Pancreas (tissue), 10 donors: ENCODE measurements at regions not wholly inside any gene's neighbourhood (a gene's known extent, or its start where the extent isn't known, plus 50 kb on each side); places are given as distances from the start of the nearest gene placed in this dataset.
A peak's percentile ranks its signal among the peaks of the same experiment; 100 is the strongest.
"Not testable (repeated sequence)": the region's sequence is repeated elsewhere in the genome, so short reads cannot be mapped to it uniquely, and the experiment has no call there.

ENCODE experiments used
- ATAC-seq, 4 donors: fragments of 200-7000 bp; cut with Tn5 transposase; one replicate each; pipeline versions ENCODE4 v1.8.0 to v1.9.1; 2020; ENCODE audit warnings: mild to moderate bottlenecking in 4 of 4, moderate library complexity in 4 of 4
- DNase-seq, 6 donors: peaks; one replicate each; pipeline ENCODE4 v3.0.0-alpha.2; 2020
- FAIRE-seq: peaks from 2 replicates; lab custom pipeline; 2012; peaks lifted over from hg19 to GRCh38; lab: Jason Lieb, UNC
- H3K27ac ChIP-seq, 4 donors: fragments of 200-600 bp; sonication (generic); 1 replicate in 3 of 4; 2 replicates in 1 of 4; pipeline versions ENCODE4 v1.5.0 to v1.8.0; 2020
- H3K27me3 ChIP-seq, 4 donors: fragments of 200-600 bp; one replicate each; pipeline ENCODE4 v1.8.0; 2021
- H3K36me3 ChIP-seq, 3 donors: fragments of 200-600 bp; sonication (generic) in 1 of 3; one replicate each; pipeline versions ENCODE4 v1.5.0 to v1.8.0; 2020 to 2021
- H3K4me1 ChIP-seq, 3 donors: fragments of 200-600 bp; one replicate each; pipeline ENCODE4 v1.8.0; 2021
- H3K4me3 ChIP-seq, 4 donors: fragments of 200-600 bp; sonication (generic) in 2 of 4; one replicate each; pipeline versions ENCODE4 v1.5.0 to v1.8.0; 2020 to 2021
- H3K9me3 ChIP-seq, 4 donors: fragments of 200-600 bp; one replicate each; pipeline ENCODE4 v1.8.0; 2021
- WGBS, 2 donors: extraction: QIAGEN DNeasy Blood & Tissue Kit; methylation state at CpG; one replicate each; pipeline ENCODE4 v1.1.7; 2013; 5-methylcytosine and 5-hydroxymethylcytosine counted together
- intact Hi-C, 3 donors: fragments of 100-400 bp; cut with DNase I; formaldehyde crosslinking; loops; one replicate each; pipeline versions ENCODE4 v1.11.1 to v1.14.2; 2022
- TF ChIP-seq, protein P1 (sequence below), 4 donors: fragments of 200-600 bp; sonication (generic) in 3 of 4; IDR thresholded peaks; one replicate each; pipeline versions ENCODE4 v1.5.0 to v1.8.0; 2021; ENCODE audit warnings: antibody characterized with exemption in 4 of 4
- donor health status: healthy with polysubstance abuse.
- donor health status: DM: no; HTN: no; CAD: no; lungs with moderate emphysema.
- donor health status: DM: no; HTN: no; CAD: no.
- donor health status: control.
- donor health status: control.
- donor health status: Bipolar disorder and iron deficiency.
- donor health status: DM: yes; HTN: yes; CAD: no.
- donor health status: DM: no; HTN: no; CAD: no.
- donor health status: DM: no; HTN: no; CAD: no.
- donor health status: DM: yes; HTN: yes; CAD: no.

DNA sequence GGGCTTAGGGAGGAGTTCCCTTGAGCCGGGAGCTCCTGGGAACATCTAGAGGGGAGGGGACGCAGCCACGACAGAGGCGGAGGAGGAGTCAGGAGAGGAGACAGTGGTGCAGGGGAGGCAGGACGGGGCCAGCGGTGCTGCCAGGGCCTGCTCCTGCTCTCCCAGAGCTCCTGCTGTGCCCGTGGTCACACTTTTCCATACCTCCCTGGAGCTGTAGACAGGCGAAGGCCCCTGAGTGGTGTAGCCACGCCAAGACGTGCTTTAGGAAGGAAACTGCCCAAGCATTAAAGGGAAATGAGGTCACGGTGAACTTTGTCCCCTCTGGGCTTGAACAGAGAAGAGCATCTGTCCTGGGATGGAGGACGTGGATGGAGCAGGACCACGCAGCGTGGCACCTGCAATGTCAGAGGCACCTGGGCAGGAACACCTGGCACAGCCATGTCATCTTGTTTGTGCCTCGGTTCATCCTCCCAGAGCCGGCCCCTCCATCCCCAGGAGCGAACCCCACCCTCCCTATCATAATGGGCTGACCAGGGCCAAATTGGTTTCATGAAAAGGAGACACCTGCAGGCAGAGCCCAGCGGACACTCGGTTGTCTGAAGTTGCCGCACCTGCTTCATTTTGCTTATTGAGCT is 239.5 kb upstream of the SFSWAP start:
- Histone ChIP-seq H3K27me3 (no peaks in the 10 kb centered on the region), H3K27ac (no peak overlapping the region), H3K4me3 (no peak overlapping the region), H3K9me3 (no peaks in the 10 kb centered on the region), H3K36me3 (no peaks in the 10 kb centered on the region), H3K4me1 (no peaks in the 10 kb centered on the region)
- DNase-seq (no peak), ATAC-seq (no peak), FAIRE-seq (no peak)
- TF ChIP-seq, protein P1, sequence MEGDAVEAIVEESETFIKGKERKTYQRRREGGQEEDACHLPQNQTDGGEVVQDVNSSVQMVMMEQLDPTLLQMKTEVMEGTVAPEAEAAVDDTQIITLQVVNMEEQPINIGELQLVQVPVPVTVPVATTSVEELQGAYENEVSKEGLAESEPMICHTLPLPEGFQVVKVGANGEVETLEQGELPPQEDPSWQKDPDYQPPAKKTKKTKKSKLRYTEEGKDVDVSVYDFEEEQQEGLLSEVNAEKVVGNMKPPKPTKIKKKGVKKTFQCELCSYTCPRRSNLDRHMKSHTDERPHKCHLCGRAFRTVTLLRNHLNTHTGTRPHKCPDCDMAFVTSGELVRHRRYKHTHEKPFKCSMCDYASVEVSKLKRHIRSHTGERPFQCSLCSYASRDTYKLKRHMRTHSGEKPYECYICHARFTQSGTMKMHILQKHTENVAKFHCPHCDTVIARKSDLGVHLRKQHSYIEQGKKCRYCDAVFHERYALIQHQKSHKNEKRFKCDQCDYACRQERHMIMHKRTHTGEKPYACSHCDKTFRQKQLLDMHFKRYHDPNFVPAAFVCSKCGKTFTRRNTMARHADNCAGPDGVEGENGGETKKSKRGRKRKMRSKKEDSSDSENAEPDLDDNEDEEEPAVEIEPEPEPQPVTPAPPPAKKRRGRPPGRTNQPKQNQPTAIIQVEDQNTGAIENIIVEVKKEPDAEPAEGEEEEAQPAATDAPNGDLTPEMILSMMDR (IDR thresholded peaks at IDR 0.05) = no peak
- intact Hi-C loops = no loop called here
- 32 to 43% methylated on average over 20 of the region's 20 CpGs for WGBS, 2 donors

DNA sequence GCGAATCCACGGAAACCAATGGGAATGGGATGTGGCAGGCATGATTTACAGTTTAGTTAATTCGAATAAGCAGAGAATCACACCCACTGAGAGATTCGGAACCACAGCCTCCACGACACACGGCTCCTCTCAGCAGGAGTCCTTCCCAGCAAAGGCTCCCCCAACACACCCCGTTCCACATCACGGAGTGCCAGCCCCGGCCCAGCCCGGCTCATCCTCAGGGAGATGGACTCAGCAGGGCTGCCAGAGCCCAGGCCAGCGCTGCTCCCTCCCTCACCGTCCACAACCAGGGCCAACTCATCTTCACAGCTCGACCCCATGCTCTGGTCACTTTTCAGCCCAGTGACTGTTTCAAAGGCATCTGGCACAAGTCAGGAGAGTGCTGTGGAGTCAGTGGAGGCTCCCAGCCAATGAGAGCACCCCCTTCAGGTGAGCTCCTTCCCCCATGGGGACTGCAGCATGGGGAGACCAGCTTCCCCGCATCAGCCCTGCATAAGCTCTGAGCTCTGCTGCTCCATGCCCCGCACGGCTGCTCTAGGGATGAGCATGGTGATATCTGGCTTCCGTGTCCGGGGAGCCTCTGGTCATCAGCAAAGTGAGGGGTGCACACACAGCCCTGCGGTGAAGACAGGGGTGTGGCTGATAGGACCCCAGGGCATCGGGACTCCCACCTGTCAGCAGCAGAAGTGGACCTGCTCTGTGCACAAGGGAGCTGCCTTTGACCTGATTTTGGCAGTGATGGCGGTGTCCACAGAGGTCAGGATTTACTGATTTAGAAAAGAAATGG is 238.8 kb upstream of the SFSWAP start:
- H3K36me3 ChIP-seq = no peaks in the 10 kb centered on the region
- intact Hi-C loops = no loop called here
- WGBS, 2 donors = 53 to 67% methylated on average over 17 to 21 of the region's 21 CpGs
- H3K27me3 ChIP-seq = no peaks in the 10 kb centered on the region
- TF ChIP-seq, protein P1 (IDR thresholded peaks at IDR 0.05) = no peak
- FAIRE-seq (no peak), DNase-seq (no peak), ATAC-seq (no peak)
- no peak overlapping the region for H3K4me3 ChIP-seq
- H3K9me3 ChIP-seq = no peaks in the 10 kb centered on the region
- no peak overlapping the region for H3K27ac ChIP-seq
- no peaks in the 10 kb centered on the region for H3K4me1 ChIP-seq

- Histone ChIP-seq H3K4me3 (no peak overlapping the region), H3K27ac (no peak overlapping the region), H3K4me1 (no peaks in the 10 kb centered on the region), H3K27me3 (no peaks in the 10 kb centered on the region), H3K36me3 (no peaks in the 10 kb centered on the region), H3K9me3 (no peaks in the 10 kb centered on the region)
- DNase-seq = no peak
- ATAC-seq = no peak
- WGBS, 2 donors = 67 to 80% methylated on average over 15 of the region's 15 CpGs
- no peak for FAIRE-seq
- intact Hi-C loops = no loop called here
- TF ChIP-seq, protein P1 (IDR thresholded peaks at IDR 0.05) = no peak
Measured at GRCh38 chr12:131473261-131473660, 237.6 kb upstream of the SFSWAP start.

DNA sequence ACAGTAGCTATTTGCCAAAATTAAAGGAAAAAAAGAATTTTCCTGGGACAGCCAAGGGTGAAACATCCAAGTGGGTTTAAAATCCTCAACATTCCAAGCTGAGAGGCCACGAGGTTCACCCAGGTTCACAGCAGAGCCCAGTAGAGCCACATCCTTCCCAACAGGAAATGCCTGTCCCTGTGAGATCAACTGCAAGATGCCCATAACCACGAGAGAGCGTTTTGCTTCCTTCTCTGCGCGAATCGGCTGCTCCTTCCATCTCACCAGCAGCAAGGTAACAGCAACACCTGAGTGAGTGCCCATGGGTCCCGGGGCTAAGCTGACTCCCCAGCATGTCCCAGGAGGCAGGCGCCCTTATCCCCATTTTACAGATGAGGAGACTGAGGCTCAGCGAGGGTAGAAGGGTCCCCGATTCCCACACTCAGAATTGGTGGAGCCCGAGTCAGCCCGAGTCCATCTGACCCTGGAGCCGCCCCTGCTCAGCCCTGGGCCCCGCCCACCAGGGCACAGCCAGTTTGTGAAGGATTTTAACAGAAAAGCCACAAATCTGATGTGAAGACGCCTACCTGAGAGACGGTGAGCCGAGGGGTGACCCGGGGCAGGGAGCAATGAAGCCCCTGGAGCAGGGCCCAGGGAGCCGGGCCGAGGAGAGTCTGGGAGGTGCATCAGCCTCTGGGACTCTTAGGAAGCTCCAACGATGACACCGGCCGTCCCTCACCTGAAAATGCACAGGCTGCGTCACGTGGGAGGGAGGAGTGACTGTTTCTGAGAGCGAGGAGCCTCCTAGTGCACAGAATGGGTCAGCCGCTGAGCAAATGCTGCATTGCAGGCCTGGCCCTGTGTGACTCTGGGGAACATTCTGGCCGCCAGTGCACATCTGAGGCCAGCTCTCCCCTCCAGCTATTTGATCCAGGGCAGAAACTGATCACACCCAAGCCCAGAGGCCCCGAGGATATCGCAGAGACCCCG is 236.9 kb upstream of the SFSWAP start:
- Histone ChIP-seq H3K4me1 (no peaks in the 10 kb centered on the region), H3K36me3 (no peaks in the 10 kb centered on the region), H3K9me3 (no peaks in the 10 kb centered on the region), H3K4me3 (no peak overlapping the region), H3K27me3 (no peaks in the 10 kb centered on the region), H3K27ac (no peak overlapping the region)
- intact Hi-C loops = no loop called here
- no peak for FAIRE-seq
- TF ChIP-seq, protein P1 (IDR thresholded peaks at IDR 0.05) = no peak
- WGBS, 2 donors = 49 to 65% methylated on average over 31 of the region's 31 CpGs
- DNase-seq = no peak
- ATAC-seq = peak in 1 of 4 donors; percentile 46

- H3K27ac ChIP-seq, DNase-seq, H3K4me3 ChIP-seq, H3K36me3 ChIP-seq, intact Hi-C loops, H3K27me3 ChIP-seq, H3K4me1 ChIP-seq, H3K9me3 ChIP-seq, FAIRE-seq: not testable (repeated sequence)
- ATAC-seq = peak in 2 of 4 donors; percentile 58 to 79
- 49 to 77% methylated on average over 3 to 5 of the region's 19 CpGs for WGBS, 2 donors
Measured at GRCh38 chr12:131475012-131475411, 235.9 kb upstream of the SFSWAP start.
